Keratinocyte (primary cell): ENCODE measurements at regions not wholly inside any gene's neighbourhood (a gene's known extent, or its start where the extent isn't known, plus 50 kb on each side); places are given as distances from the start of the nearest gene placed in this dataset.

Experiments
- EZH2 ChIP-seq: IDR thresholded peaks from one replicate; pipeline ENCODE4 v1.6.1; 2012; ENCODE audit warnings: inconsistent platforms, mild to moderate bottlenecking, low read length, moderate library complexity
- TF ChIP-seq, protein P1 (sequence below), 3 experiments: IDR thresholded peaks in 1 of 3; conservative IDR thresholded peaks in 1 of 3; optimal IDR thresholded peaks in 1 of 3; 2 replicates in 2 of 3; 3 replicates in 1 of 3; pipeline versions ENCODE3 to v1.5.1; 2011; ENCODE audit warnings: low read length in 3 of 3, mild to moderate bottlenecking in 3 of 3, moderate library complexity in 2 of 3, control low read depth in 1 of 3, inconsistent platforms in 1 of 3; ENCODE audit not compliant: insufficient read depth in 2 of 3; ENCODE audit errors: extremely low read depth in 1 of 3

DNA sequence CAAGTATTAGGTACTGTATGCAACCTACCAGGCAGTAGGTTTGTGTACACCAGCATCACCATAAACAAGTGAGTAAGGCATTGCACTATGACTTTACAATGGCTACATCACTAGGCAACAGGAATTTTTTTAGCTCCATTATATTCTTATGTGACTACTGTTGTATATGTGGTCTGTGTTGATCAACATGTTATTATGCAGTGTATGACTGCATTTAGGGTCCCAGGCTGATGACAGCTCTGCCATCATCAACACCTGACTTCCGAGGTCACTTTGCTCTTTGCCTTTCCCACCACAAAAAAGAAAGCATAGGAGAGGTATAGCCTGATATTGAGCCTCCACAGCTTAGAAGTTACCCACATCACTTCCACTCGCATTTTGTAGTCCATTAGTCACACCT, 217.5 kb upstream of the PELI2 start:
- TF ChIP-seq, protein P1, sequence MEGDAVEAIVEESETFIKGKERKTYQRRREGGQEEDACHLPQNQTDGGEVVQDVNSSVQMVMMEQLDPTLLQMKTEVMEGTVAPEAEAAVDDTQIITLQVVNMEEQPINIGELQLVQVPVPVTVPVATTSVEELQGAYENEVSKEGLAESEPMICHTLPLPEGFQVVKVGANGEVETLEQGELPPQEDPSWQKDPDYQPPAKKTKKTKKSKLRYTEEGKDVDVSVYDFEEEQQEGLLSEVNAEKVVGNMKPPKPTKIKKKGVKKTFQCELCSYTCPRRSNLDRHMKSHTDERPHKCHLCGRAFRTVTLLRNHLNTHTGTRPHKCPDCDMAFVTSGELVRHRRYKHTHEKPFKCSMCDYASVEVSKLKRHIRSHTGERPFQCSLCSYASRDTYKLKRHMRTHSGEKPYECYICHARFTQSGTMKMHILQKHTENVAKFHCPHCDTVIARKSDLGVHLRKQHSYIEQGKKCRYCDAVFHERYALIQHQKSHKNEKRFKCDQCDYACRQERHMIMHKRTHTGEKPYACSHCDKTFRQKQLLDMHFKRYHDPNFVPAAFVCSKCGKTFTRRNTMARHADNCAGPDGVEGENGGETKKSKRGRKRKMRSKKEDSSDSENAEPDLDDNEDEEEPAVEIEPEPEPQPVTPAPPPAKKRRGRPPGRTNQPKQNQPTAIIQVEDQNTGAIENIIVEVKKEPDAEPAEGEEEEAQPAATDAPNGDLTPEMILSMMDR (optimal IDR thresholded peaks at IDR 0.05 in 1 of 3, IDR thresholded peaks at IDR 0.05 in 1 of 3, conservative IDR thresholded peaks at IDR 0.05 in 1 of 3; ENCODE audit: extremely low read depth in 1 of 3, insufficient read depth in 2 of 3, low read length in 3 of 3): no peak
- no peak for TF ChIP-seq EZH2
